Epithelial cell of esophagus (primary cell): ENCODE measurements at regions not wholly inside any gene's neighbourhood (a gene's known extent, or its start where the extent isn't known, plus 50 kb on each side); places are given as distances from the start of the nearest gene placed in this dataset.
"Not testable (repeated sequence)": the region's sequence is repeated elsewhere in the genome, so short reads cannot be mapped to it uniquely, and the experiment has no call there.

Experiments used
- DNase-seq: peaks from one replicate; pipeline ENCODE4 v3.0.0; 2010; ENCODE audit warnings: low read depth
- H3K4me3 ChIP-seq: 2 replicates; pipeline ENCODE4 v1.5.1; 2011; ENCODE audit warnings: mild to moderate bottlenecking, low read length, control low read depth
- TF ChIP-seq, protein P1 (sequence below): IDR thresholded peaks from 2 replicates; pipeline ENCODE4 v1.5.1; 2011; ENCODE audit warnings: low read depth, mild to moderate bottlenecking, low read length, control low read depth, inconsistent platforms; ENCODE audit not compliant: insufficient read depth; ENCODE audit errors: missing control alignments

DNA sequence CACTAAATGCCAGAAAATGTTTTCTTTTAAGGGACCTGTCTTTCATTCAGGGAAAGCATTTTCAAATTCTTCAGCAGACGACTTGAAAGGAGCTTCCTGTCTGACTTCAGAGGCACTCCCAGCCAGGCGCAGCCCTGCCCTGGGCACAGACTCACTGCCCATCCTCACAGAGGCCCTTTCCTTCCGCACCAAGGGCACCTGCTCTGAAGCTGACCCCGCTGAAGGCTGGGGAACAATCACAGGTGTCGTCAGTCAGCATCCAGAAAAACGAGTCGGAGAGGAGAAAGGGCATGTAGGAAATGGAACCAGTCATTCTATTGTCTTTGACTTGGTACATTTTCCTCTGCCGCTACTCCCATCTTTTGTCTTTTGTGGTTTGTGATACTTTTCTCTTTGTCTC, 125.3 kb upstream of the PARD3 start:
- TF ChIP-seq, protein P1, sequence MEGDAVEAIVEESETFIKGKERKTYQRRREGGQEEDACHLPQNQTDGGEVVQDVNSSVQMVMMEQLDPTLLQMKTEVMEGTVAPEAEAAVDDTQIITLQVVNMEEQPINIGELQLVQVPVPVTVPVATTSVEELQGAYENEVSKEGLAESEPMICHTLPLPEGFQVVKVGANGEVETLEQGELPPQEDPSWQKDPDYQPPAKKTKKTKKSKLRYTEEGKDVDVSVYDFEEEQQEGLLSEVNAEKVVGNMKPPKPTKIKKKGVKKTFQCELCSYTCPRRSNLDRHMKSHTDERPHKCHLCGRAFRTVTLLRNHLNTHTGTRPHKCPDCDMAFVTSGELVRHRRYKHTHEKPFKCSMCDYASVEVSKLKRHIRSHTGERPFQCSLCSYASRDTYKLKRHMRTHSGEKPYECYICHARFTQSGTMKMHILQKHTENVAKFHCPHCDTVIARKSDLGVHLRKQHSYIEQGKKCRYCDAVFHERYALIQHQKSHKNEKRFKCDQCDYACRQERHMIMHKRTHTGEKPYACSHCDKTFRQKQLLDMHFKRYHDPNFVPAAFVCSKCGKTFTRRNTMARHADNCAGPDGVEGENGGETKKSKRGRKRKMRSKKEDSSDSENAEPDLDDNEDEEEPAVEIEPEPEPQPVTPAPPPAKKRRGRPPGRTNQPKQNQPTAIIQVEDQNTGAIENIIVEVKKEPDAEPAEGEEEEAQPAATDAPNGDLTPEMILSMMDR: no peak
- peak; percentile 78 for DNase-seq
- no peak overlapping the region for H3K4me3 ChIP-seq

DNA sequence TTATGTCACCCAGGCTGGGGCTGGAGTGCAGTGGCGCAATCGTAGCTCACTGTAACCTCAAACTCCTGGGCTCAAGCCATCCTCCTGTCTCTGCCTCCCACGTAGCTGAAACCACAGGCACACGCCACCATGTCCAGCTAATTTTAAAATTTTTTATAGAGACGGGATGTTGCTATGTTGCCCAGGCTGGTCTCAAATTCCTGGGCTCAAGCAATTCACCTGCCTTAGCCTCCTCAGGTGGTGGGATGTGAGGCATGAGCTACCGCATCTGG, 123.2 kb upstream of the PARD3 start:
- no peak overlapping the region for H3K4me3 ChIP-seq
- DNase-seq: no peak
- TF ChIP-seq, protein P1: no peak

DNA sequence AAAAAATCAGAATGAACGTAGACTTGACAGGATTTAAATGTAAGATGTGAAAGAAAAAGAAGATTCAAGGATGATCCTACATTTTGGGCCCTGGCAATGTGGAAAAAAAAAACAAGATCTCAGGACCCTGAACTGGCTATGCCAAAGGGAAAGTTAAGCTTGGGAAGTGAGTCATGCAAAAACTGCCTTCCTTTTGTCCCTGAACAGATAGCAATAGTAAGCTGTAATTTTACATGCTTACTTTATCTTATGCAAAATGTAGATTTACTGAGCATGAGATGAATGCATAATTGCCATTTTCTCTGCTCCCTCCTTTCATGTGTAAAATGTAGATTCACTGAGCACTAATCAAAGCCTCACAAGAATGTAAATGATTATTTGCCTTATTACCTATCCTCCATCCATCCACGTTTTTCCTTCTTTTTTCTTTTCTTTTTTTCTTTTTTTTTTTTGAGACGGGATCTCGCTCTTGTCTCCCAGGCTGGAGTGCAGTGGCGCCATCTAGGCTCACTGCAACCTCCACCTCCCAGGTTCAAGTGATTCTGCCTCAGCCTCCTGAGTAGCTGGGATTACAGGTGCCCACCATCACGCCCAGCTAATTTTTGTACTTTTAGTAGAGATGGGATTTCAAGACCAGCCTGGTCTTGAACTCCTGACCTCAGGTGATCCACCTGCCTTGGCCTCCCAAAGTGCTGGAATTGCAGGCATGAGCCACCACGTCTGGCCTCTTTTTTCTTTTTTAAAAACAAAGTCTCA, 122.7 kb upstream of the PARD3 start:
- H3K4me3 ChIP-seq: not testable (repeated sequence)
- DNase-seq: peak; percentile 37

DNA sequence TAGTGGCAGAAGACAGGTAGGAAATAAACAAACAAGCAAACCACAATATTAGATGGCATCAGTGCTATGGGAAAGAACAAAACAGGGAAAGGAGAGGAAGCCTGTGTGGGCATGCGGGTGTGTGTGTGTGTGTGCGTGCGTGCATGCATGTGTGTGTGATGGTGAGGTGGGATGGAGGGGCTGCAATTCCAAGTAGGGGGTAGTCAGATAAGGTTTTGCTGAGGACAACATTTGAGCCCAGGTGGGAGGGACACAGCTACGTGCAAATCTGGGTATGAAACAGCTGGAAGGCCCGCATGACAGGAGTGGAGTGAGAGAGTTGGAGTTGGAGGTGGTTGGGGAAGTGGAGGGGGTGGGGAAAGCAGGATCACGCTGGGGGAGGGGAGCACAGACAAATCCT, 121.0 kb upstream of the PARD3 start:
- DNase-seq: no peak
- no peak overlapping the region for H3K4me3 ChIP-seq
- TF ChIP-seq, protein P1: no peak

DNA sequence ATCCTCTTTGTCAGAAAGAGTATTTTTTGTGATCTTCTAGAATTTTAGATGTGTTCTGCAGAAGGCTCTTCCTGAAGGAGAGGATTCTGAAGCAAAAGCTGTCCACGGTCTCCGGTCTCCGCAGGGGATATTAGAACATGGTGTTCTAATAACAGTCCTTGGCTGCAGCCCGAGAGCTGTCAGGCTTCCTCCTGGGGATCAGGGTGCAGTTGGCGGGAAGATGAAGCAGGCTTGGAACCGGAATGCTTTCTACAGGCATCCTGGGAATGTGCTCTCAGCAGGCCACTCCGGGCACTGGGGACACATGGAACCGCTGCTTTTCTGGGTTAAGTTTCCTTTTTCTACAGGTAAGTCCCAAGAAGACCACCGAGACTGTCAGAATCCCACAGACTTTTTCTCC, 118.6 kb upstream of the PARD3 start:
- DNase-seq: no peak
- TF ChIP-seq, protein P1: no peak
- H3K4me3 ChIP-seq: no peak overlapping the region

DNA sequence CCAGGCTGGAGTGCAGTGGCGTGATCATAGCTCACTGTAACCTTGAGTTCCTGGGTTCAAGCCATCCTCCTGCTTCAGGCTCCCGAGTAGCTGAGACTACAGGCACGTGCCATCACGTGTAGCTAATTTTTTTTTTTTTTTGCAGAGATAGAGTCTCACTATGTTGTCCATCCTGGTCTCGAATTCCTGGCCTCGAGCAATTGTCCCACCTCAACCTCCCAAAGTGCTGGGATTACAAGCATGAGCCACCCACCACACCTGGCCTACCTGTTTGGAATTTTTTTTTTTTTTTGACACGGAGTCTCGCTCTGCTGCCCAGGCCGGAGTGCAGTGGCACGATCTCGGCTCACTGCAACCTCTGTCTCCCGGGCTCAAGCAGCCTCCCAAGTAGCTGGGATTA, 117.1 kb upstream of the PARD3 start:
- DNase-seq: no peak
- TF ChIP-seq, protein P1: no peak
- no peak overlapping the region for H3K4me3 ChIP-seq

DNA sequence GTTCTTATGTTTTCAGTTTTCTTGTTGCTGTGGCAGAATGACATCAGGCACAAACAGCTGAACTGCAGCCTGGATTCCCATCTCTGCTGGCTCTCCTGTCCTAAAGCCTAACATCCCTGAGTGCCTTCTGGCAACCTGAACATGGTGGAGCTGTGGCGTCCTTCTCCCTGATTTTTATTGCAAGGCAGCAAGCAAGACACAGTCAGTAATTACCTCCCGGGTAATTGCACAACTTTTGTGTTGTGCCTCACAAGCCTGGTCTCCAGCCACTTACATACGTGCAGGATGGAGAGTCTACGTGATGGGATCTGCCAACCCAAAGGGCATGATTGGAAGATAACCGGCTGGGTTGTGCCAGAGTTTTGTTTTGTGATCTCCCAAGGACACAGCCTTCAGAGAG, 116.1 kb upstream of the PARD3 start:
- no peak for DNase-seq
- H3K4me3 ChIP-seq: no peak overlapping the region
- TF ChIP-seq, protein P1: no peak
